A673 (cell line): ENCODE measurements at regions not wholly inside any gene's neighbourhood (a gene's known extent, or its start where the extent isn't known, plus 50 kb on each side); places are given as distances from the start of the nearest gene placed in this dataset.

ENCODE experiments used
- BruUV-seq: library from RNA; stranded (reverse); fragments of 400-500 nt; replicated peaks from 2 replicates; lab custom pipeline; 2021; lab: Mats Ljungman, UMichigan
- CTCF ChIA-PET: fragments of 300-600 bp; sonication (Branson Sonifier 250); formaldehyde crosslinking; loops from one replicate; lab custom pipeline; 2022; ENCODE audit warnings: antibody characterized with exemption; lab: Charles Lee
- POLR2A ChIA-PET: fragments of 300-600 bp; sonication (Branson Sonifier 250); formaldehyde crosslinking; loops from one replicate; lab custom pipeline; 2022; ENCODE audit warnings: antibody characterized with exemption; ENCODE audit not compliant: low non-redundant PET; lab: Charles Lee
- DNase-seq: peaks from one replicate; pipeline ENCODE4 v3.0.0-alpha.2; 2015; ENCODE audit warnings: low spot score
- H3K27ac ChIP-seq: fragments of 200-600 bp; sonication (generic); 2 replicates; pipeline ENCODE4 v1.5.1; 2016; ENCODE audit warnings: mixed run types, low read depth, mild to moderate bottlenecking, mixed read lengths, antibody characterized with exemption, low read length; ENCODE audit not compliant: poor library complexity, severe bottlenecking
- H3K27me3 ChIP-seq: fragments of 200-600 bp; sonication (generic); replicated peaks from 2 replicates; pipeline ENCODE4 v1.6.1; 2017; ENCODE audit warnings: mixed run types, low read depth, mild to moderate bottlenecking, mixed read lengths, antibody characterized with exemption, low read length; ENCODE audit not compliant: insufficient read depth, poor library complexity
- H3K36me3 ChIP-seq: fragments of 200-600 bp; sonication (generic); 2 replicates; pipeline ENCODE4 v1.6.1; 2016; ENCODE audit warnings: mixed run types, mild to moderate bottlenecking, mixed read lengths, antibody characterized with exemption, low read length; ENCODE audit not compliant: insufficient read depth, poor library complexity, severe bottlenecking
- H3K4me1 ChIP-seq: fragments of 200-600 bp; sonication (generic); 2 replicates; pipeline ENCODE4 v1.6.1; 2017; ENCODE audit warnings: mixed run types, mild to moderate bottlenecking, mixed read lengths, antibody characterized with exemption, low read length; ENCODE audit not compliant: insufficient read depth, poor library complexity, severe bottlenecking
- H3K4me3 ChIP-seq: fragments of 200-600 bp; sonication (generic); 2 replicates; pipeline ENCODE4 v1.5.1; 2016; ENCODE audit warnings: low read depth, mixed run types, mild to moderate bottlenecking, mixed read lengths, low read length; ENCODE audit not compliant: poor library complexity, severe bottlenecking
- H3K9me3 ChIP-seq: fragments of 200-600 bp; sonication (generic); 2 replicates; pipeline ENCODE4 v1.6.1; 2016; ENCODE audit warnings: mixed run types, low read depth, mild to moderate bottlenecking, mixed read lengths, antibody characterized with exemption, low read length; ENCODE audit not compliant: poor library complexity, severe bottlenecking
- CTCF ChIP-seq: fragments of 300-800, 200-600 bp; sonication (generic); conservative IDR thresholded peaks from 2 replicates; pipeline ENCODE4 v1.5.1; 2017; ENCODE audit warnings: low read depth, mild to moderate bottlenecking, antibody characterized with exemption, low read length, moderate library complexity, mixed read lengths
- EZH2 ChIP-seq: fragments of 200-600 bp; sonication (generic); IDR thresholded peaks from 2 replicates; pipeline ENCODE4 v1.6.1; 2017; ENCODE audit warnings: borderline replicate concordance, low read depth, mild to moderate bottlenecking, mixed read lengths, antibody characterized with exemption, low read length; ENCODE audit not compliant: poor library complexity, severe bottlenecking
- intact Hi-C: fragments of 100-400 bp; cut with micrococcal nuclease; formaldehyde crosslinking; loops from one replicate; pipeline ENCODE4 v1.10.0; 2022; ENCODE audit not compliant: unreplicated experiment

DNA sequence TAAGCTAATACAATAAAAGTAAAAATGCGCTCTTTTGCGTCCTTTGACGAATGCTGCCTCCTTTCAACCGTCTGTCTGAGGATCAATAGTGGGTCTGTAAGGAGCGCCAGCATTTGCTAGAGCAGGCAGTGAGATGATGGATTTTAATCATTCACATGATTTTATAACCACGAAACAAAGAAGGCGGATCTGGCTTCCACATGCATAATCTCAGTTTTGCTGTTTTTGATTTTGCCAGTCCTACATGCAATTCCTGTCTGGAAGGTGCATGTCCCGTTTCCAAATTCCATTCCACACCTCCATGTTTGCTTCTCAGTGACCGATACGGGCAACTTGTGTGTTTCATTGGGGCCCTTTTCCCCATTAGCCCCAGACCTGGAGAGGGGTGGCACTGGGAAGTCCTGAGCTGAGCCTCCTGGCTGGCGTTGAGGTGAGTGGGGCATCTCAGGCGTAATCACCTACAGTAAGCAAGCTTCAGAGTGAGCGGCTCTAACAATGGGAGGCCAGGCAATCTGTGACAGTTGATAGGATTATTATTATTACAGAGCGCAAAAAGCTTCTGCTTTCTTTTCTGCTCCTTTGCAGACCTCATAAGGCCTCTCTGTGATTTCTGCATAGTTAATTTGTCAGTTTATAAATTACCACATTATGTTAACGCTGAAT is 405.4 kb downstream of the ZSWIM6 start:
- no peaks in the 10 kb centered on the region for H3K9me3 ChIP-seq
- H3K27me3 ChIP-seq, result no peaks in the 10 kb centered on the region
- no peak overlapping the region for H3K4me3 ChIP-seq
- intact Hi-C loops, result no loop called here
- no TSS peak for BruUV-seq
- peaks cover 9% of the 10 kb centered on the region for H3K4me1 ChIP-seq
- ChIA-PET POLR2A (no interaction called here), CTCF (no interaction called here)
- no peak for DNase-seq
- TF ChIP-seq CTCF (no peak), EZH2 (no peak)
- H3K27ac ChIP-seq, result no peak overlapping the region
- H3K36me3 ChIP-seq, result no peaks in the 10 kb centered on the region

- no peak for TF ChIP-seq CTCF
- TF ChIP-seq EZH2, result no peak
- ChIA-PET POLR2A (no interaction called here), CTCF (no interaction called here)
- BruUV-seq, result no TSS peak
- Histone ChIP-seq H3K4me1 (peaks cover 9% of the 10 kb centered on the region), H3K27me3 (no peaks in the 10 kb centered on the region), H3K9me3 (no peaks in the 10 kb centered on the region), H3K27ac (no peak overlapping the region), H3K36me3 (no peaks in the 10 kb centered on the region), H3K4me3 (no peak overlapping the region)
- no peak for DNase-seq
- intact Hi-C loops, result no loop called here
These were observed 405.9 kb downstream of the ZSWIM6 start for GRCh38 chr5:61737964-61738340.

- Histone ChIP-seq H3K27me3 (no peaks in the 10 kb centered on the region), H3K27ac (no peak overlapping the region), H3K4me3 (no peak overlapping the region), H3K4me1 (peaks cover 9% of the 10 kb centered on the region), H3K36me3 (no peaks in the 10 kb centered on the region), H3K9me3 (no peaks in the 10 kb centered on the region)
- ChIA-PET CTCF (no interaction called here), POLR2A (no interaction called here)
- intact Hi-C loops, result no loop called here
- no peak for TF ChIP-seq CTCF
- TF ChIP-seq EZH2, result no peak
- no peak for DNase-seq
- no TSS peak for BruUV-seq
These were observed 406.4 kb downstream of the ZSWIM6 start for GRCh38 chr5:61738446-61738845.
